GM23248 (cell line): ENCODE measurements at regions not wholly inside any gene's neighbourhood (a gene's known extent, or its start where the extent isn't known, plus 50 kb on each side); places are given as distances from the start of the nearest gene placed in this dataset.

Experiments
- DNase-seq: peaks from one replicate; pipeline ENCODE4 v3.0.0-alpha.2; 2015
- H2AFZ ChIP-seq: fragments of 200-600 bp; sonication (generic); 2 replicates; pipeline ENCODE4 v1.6.1; 2016; ENCODE audit warnings: antibody characterized with exemption
- H3F3A ChIP-seq: fragments of 200-600 bp; sonication (generic); 2 replicates; pipeline ENCODE4 v1.6.1; 2016; ENCODE audit warnings: mild to moderate bottlenecking, antibody characterized with exemption, mixed run types; ENCODE audit not compliant: insufficient read depth
- H3K27ac ChIP-seq: fragments of 200-600 bp; sonication (generic); 2 replicates; pipeline ENCODE4 v1.5.1; 2016; ENCODE audit warnings: mild to moderate bottlenecking
- H3K27me3 ChIP-seq: fragments of 200-600 bp; sonication (generic); replicated peaks from 2 replicates; pipeline ENCODE4 v1.6.1; 2016; ENCODE audit warnings: mild to moderate bottlenecking; ENCODE audit not compliant: insufficient read depth
- H3K36me3 ChIP-seq: fragments of 200-600 bp; sonication (generic); 2 replicates; pipeline ENCODE4 v1.6.1; 2016; ENCODE audit warnings: low read depth, mild to moderate bottlenecking
- H3K4me1 ChIP-seq: fragments of 200-600 bp; sonication (generic); 2 replicates; pipeline ENCODE4 v1.6.1; 2016; ENCODE audit warnings: mild to moderate bottlenecking; ENCODE audit not compliant: insufficient read depth
- H3K4me2 ChIP-seq: fragments of 200-600 bp; sonication (generic); one replicate; pipeline ENCODE4 v1.6.1; 2016; ENCODE audit warnings: mild to moderate bottlenecking; ENCODE audit not compliant: unreplicated experiment
- H3K4me3 ChIP-seq: fragments of 200-600 bp; sonication (generic); 2 replicates; pipeline ENCODE4 v1.5.1; 2016; ENCODE audit warnings: mild to moderate bottlenecking
- H3K79me2 ChIP-seq: fragments of 200-600 bp; sonication (generic); 2 replicates; pipeline ENCODE4 v1.6.1; 2016; ENCODE audit warnings: mild to moderate bottlenecking; ENCODE audit not compliant: insufficient read depth
- H3K9ac ChIP-seq: fragments of 200-600 bp; sonication (generic); 2 replicates; pipeline ENCODE4 v1.6.1; 2016; ENCODE audit warnings: mild to moderate bottlenecking
- H3K9me2 ChIP-seq: fragments of 200-600 bp; sonication (generic); 2 replicates; pipeline ENCODE4 v1.6.1; 2016; ENCODE audit warnings: mixed run types, mild to moderate bottlenecking, moderate library complexity; ENCODE audit not compliant: insufficient read depth
- H3K9me3 ChIP-seq: fragments of 200-600 bp; sonication (generic); one replicate; pipeline ENCODE4 v1.6.1; 2017; ENCODE audit warnings: low read depth
- H4K20me1 ChIP-seq: fragments of 200-600 bp; sonication (generic); 2 replicates; pipeline ENCODE4 v1.6.0; 2016; ENCODE audit not compliant: insufficient read depth
- EZH2 ChIP-seq: fragments of 200-600 bp; sonication (generic); IDR thresholded peaks from 2 replicates; pipeline ENCODE4 v1.6.1; 2018; ENCODE audit warnings: antibody characterized with exemption, mild to moderate bottlenecking; ENCODE audit not compliant: insufficient read depth, poor library complexity, severe bottlenecking
- EZH2phosphoT487 ChIP-seq: fragments of 200-600 bp; sonication (generic); IDR thresholded peaks from 2 replicates; pipeline ENCODE4 v1.6.1; 2018; ENCODE audit warnings: antibody characterized with exemption, moderate library complexity, mild to moderate bottlenecking, low read depth; ENCODE audit not compliant: insufficient read depth
- WGBS, 2 experiments: methylation state at CpG; one replicate each; pipeline ENCODE4 v1.1.6; 2015 to 2017; ENCODE audit warnings: low lambda C conversion rate in 2 of 2, low coverage in 1 of 2; ENCODE audit errors: missing lambda C conversion rate in 2 of 2; 5-methylcytosine and 5-hydroxymethylcytosine counted together
- in situ Hi-C: fragments of 300-500 bp; cut with MboI; formaldehyde crosslinking; loops from 2 replicates; pipeline ENCODE4 v1.15.0; 2020

DNA sequence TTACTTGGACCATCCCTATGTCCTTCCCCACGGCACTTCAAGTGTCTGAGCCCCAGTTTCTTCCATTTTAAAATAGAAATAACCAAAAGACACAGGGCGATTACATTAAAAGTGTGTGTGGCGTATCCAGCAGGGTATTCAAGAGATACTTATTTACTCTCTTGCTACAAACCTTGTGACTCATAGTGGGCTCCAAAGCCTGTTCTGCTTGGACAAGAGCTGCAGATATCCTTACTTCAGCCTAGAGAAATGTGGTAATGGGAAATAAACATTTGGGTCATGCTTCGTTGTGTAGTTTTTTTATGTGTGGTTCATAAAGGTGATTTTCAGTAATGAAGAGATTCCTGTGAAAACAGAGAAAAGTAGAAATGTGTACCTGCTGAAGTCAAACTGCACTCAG is 288.9 kb upstream of the CDH11 start:
- no peaks in the 10 kb centered on the region for H3K9me3 ChIP-seq
- H3K79me2 ChIP-seq: no peaks in the 10 kb centered on the region
- H3K4me1 ChIP-seq: peaks cover 51% of the 10 kb centered on the region
- TF ChIP-seq EZH2phosphoT487: no peak
- no peak for TF ChIP-seq EZH2
- H3K27me3 ChIP-seq: no peaks in the 10 kb centered on the region
- no peaks in the 10 kb centered on the region for H4K20me1 ChIP-seq
- no peak for DNase-seq
- no peak overlapping the region for H3K4me3 ChIP-seq
- H2AFZ ChIP-seq: no peak overlapping the region
- H3K9me2 ChIP-seq: no peaks in the 10 kb centered on the region
- H3K4me2 ChIP-seq: no peak overlapping the region
- peaks cover 42% of the 10 kb centered on the region for H3F3A ChIP-seq
- H3K36me3 ChIP-seq: no peaks in the 10 kb centered on the region
- no peak overlapping the region for H3K9ac ChIP-seq
- 79 to 85% methylated on average over 4 of the region's 4 CpGs for WGBS, 2 experiments
- H3K27ac ChIP-seq: no peak overlapping the region
- in situ Hi-C loops: no loop called here

DNA sequence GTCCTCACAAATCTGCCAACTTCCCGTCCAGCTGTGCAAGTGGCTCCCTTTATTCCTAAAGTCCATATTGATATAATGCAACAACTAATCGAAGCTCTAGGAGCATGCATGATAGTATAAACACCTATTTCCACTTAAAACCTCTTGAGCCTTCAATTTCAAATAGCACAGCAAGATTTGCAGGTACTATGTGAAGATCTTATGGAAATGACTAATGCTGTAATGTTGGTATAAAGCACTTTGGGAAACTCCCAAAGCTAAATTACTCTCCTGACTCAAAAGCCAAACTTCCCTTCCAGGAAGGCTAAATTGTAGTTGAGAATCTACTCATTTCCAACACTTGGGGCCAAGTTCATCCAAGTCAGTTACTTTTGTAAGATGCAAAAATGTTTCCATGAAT is 287.6 kb upstream of the CDH11 start:
- no peaks in the 10 kb centered on the region for H3K9me3 ChIP-seq
- H3K27me3 ChIP-seq: no peaks in the 10 kb centered on the region
- H3K9me2 ChIP-seq: no peaks in the 10 kb centered on the region
- H3K27ac ChIP-seq: peak overlapping the region; percentile 4; the same call in 1 of the 2 replicates
- no peak overlapping the region for H3K9ac ChIP-seq
- no peaks in the 10 kb centered on the region for H3K79me2 ChIP-seq
- peak overlapping the region; percentile 2; the same call in 1 of the 2 replicates for H2AFZ ChIP-seq
- 97 to 100% methylated on average over 2 of the region's 2 CpGs for WGBS, 2 experiments
- H3F3A ChIP-seq: peaks cover 32% of the 10 kb centered on the region
- no peaks in the 10 kb centered on the region for H4K20me1 ChIP-seq
- DNase-seq: peak; percentile 58
- H3K4me3 ChIP-seq: no peak overlapping the region
- in situ Hi-C loops: no loop called here
- H3K4me1 ChIP-seq: peaks cover 40% of the 10 kb centered on the region
- TF ChIP-seq EZH2phosphoT487 (no peak), EZH2 (no peak)
- H3K4me2 ChIP-seq: peak overlapping the region; percentile 2
- H3K36me3 ChIP-seq: no peaks in the 10 kb centered on the region

DNA sequence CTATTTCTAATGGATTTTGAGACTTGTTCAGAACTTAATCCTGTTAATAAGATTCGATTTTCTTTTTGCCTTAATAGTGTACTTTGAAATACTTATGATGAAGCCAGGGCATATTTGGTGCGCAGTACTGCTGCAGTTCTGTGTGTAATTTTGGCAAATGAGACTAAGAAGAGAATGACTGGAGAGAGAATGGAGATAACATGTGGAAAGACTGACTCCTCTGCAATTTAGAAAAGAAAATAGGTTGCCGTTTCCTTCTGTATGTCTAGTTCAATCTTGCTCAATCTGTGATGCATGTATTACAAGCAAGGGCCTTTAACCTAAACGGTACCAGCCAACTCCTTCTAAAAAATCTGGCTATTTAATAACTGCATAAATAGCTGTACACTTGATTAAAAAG is 285.1 kb upstream of the CDH11 start:
- H3K4me2 ChIP-seq: no peak overlapping the region
- no peak overlapping the region for H3K27ac ChIP-seq
- peak; percentile 59 for DNase-seq
- H3K9me2 ChIP-seq: no peaks in the 10 kb centered on the region
- no peak overlapping the region for H3K4me3 ChIP-seq
- H3K36me3 ChIP-seq: no peaks in the 10 kb centered on the region
- no peak overlapping the region for H2AFZ ChIP-seq
- peaks cover 22% of the 10 kb centered on the region for H3K4me1 ChIP-seq
- TF ChIP-seq EZH2phosphoT487 (no peak), EZH2 (no peak)
- in situ Hi-C loops: no loop called here
- H3K9ac ChIP-seq: no peak overlapping the region
- 21 to 25% methylated on average over 4 of the region's 4 CpGs for WGBS, 2 experiments
- peaks cover 24% of the 10 kb centered on the region for H3F3A ChIP-seq
- no peaks in the 10 kb centered on the region for H4K20me1 ChIP-seq
- H3K27me3 ChIP-seq: no peaks in the 10 kb centered on the region
- no peaks in the 10 kb centered on the region for H3K79me2 ChIP-seq
- H3K9me3 ChIP-seq: no peaks in the 10 kb centered on the region

DNA sequence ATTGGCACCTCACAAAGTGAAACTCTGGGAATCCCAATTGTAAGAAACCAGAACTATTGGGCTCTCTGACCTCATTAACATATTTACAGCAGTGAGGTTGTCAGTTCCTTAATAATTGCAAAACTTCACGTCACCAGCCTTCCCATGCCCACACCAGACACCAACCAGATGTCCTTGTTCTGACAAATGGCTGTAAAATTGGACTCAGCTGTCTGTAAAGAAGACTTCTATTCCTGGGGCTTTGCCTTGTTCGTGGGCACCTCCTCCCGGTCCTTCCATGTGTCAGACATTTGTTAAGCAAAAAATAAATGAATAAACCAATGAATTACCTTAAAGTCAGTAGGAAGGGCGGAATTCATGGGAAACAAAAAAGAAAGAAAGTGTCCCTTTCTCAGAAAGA is 284.3 kb upstream of the CDH11 start:
- Histone ChIP-seq H3K4me3 (no peak overlapping the region), H3K36me3 (no peaks in the 10 kb centered on the region), H3K4me2 (no peak overlapping the region), H3K79me2 (no peaks in the 10 kb centered on the region), H3K27me3 (no peaks in the 10 kb centered on the region), H3K4me1 (peaks cover 22% of the 10 kb centered on the region), H3K27ac (no peak overlapping the region), H3K9me2 (no peaks in the 10 kb centered on the region), H3K9ac (no peak overlapping the region), H2AFZ (no peak overlapping the region), H4K20me1 (no peaks in the 10 kb centered on the region), H3K9me3 (no peaks in the 10 kb centered on the region), H3F3A (peaks cover 21% of the 10 kb centered on the region)
- in situ Hi-C loops: no loop called here
- WGBS, 2 experiments: 57 to 59% methylated on average over 4 of the region's 4 CpGs
- DNase-seq: no peak
- TF ChIP-seq EZH2phosphoT487 (no peak), EZH2 (no peak)

DNA sequence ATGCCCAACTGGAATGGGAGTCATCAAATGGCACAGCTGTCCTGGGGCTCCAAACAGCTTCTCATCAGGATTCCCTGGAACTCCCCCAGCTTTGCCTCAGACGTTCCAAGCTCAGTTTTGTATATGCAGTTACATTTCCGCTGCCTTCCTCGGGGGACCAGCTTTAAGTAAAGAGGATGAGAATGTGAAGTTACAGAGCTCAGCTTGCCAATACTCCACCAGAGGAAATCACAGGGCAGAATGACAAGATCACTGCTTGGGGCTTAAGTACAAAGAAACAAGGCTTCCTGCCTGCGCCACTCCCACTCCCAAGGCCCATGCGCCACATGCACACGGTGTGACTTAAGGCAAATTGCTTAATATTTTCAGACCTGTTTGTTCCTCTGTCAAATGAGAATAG is 272.4 kb upstream of the CDH11 start:
- H2AFZ ChIP-seq: no peak overlapping the region
- H3K36me3 ChIP-seq: no peaks in the 10 kb centered on the region

More for the DNA sequence above, 272.4 kb upstream of the CDH11 start:
- 78 to 81% methylated on average over 6 of the region's 6 CpGs for WGBS, 2 experiments
- Histone ChIP-seq H3K9ac (no peak overlapping the region), H3K4me2 (no peak overlapping the region), H3K4me1 (no peaks in the 10 kb centered on the region), H3K27me3 (no peaks in the 10 kb centered on the region), H3K79me2 (no peaks in the 10 kb centered on the region), H3F3A (no peaks in the 10 kb centered on the region), H3K27ac (no peak overlapping the region), H3K9me3 (no peaks in the 10 kb centered on the region), H3K9me2 (no peaks in the 10 kb centered on the region), H4K20me1 (no peaks in the 10 kb centered on the region), H3K4me3 (no peak overlapping the region)
- TF ChIP-seq EZH2 (no peak), EZH2phosphoT487 (no peak)
- in situ Hi-C loops: no loop called here
- no peak for DNase-seq
